Right cardiac atrium (tissue), 5 donors: ENCODE measurements at regions not wholly inside any gene's neighbourhood (a gene's known extent, or its start where the extent isn't known, plus 50 kb on each side); places are given as distances from the start of the nearest gene placed in this dataset.

ENCODE experiments used
- ATAC-seq, 2 donors: fragments of 200-7000 bp; cut with Tn5 transposase; one replicate each; pipeline versions ENCODE4 v1.8.0 to v1.9.1; 2020; ENCODE audit warnings: moderate library complexity in 2 of 2, mild to moderate bottlenecking in 1 of 2
- DNase-seq, 3 donors: peaks; one replicate each; pipeline ENCODE4 v3.0.0-alpha.2; 2020
- H3K27ac ChIP-seq: one replicate; pipeline ENCODE4 v1.5.1; 2013; ENCODE audit warnings: mild to moderate bottlenecking, low read length, control low read depth, moderate library complexity
- H3K27me3 ChIP-seq: one replicate; pipeline ENCODE4 v1.6.1; 2013; ENCODE audit not compliant: control insufficient read depth, insufficient read depth
- H3K4me1 ChIP-seq: one replicate; pipeline ENCODE4 v1.6.1; 2013; ENCODE audit warnings: low read length; ENCODE audit not compliant: control insufficient read depth, insufficient read depth
- H3K4me3 ChIP-seq: one replicate; pipeline ENCODE4 v1.5.1; 2013; ENCODE audit warnings: low read length, control low read depth
- H3K9me3 ChIP-seq: one replicate; pipeline ENCODE4 v1.6.1; 2013; ENCODE audit warnings: low read length; ENCODE audit not compliant: control insufficient read depth
- WGBS: extraction: QIAGEN DNeasy Blood & Tissue Kit; methylation state at CpG from one replicate; pipeline ENCODE4 v1.1.7; 2013; 5-methylcytosine and 5-hydroxymethylcytosine counted together
- intact Hi-C, 4 donors: fragments of 100-400 bp; cut with DNase I; formaldehyde crosslinking; loops; one replicate each; pipeline versions ENCODE4 v1.11.0 to v1.14.0; 2022 to 2023
- donor health status: healthy with polysubstance abuse.
- donor health status: DM: no; HTN: yes; CAD: no.
- donor health status: DM: no; HTN: no; CAD: no.
- donor health status: DM: no; HTN: yes; CAD: no; lungs with severe emphysema.
- donor health status: DM: yes; HTN: yes; CAD: no.

DNA sequence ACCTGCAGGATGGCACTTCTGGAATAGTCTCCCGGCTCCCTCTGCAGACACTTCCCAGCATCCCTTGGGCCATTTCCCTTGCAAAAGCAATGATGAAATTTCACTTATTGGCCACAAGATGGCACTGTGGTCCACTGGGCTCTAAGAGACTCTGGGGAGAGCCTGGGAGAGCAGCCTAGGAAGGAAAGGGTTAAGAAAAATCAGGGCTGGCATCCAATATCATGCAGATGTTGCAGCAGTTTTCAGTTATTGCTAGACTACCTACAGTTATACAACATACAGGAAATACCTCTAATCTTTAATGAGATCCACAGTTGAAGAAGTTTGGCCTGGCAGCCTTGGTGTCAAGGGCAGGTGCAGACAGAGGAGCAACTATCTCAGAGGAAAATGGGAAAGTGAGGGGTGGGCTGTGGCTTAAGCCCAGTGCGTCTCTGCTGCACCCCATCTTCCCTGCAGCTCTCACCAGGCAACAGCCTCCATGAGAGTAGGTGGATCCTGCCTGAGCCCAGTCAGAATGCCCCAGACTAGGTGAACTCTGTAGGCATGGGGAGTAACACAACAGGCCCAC lies 100.2 kb upstream of the PRSS58 start:
- no peaks in the 10 kb centered on the region for H3K4me1 ChIP-seq
- intact Hi-C loops = no loop called here
- no peaks in the 10 kb centered on the region for H3K9me3 ChIP-seq
- ATAC-seq = peak; percentile 59 to 73
- H3K27ac ChIP-seq = no peak overlapping the region
- H3K27me3 ChIP-seq = no peaks in the 10 kb centered on the region
- DNase-seq = no peak
- WGBS = 8% methylated on average over 2 of the region's 2 CpGs
- H3K4me3 ChIP-seq = no peak overlapping the region

DNA sequence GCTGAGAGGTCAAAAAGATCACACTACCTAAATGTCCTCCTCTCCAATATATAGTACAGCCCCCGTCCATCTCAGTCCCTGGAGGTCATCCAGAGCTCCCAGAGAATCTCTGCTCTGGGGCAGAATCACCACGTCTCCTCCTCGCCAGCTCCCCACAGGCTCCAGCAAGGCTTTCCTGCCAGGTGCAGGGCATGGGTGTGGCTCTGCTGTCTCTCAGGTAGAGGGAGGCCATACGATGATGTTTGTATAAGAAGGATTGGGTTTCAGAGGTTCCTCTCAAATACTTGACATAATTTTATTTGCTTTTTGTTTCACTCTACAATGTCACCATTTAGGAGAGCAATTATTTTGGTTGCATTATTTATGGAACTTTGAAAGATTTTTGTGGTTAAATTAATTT lies 98.3 kb upstream of the PRSS58 start:
- intact Hi-C loops = no loop called here
- Histone ChIP-seq H3K27ac (no peak overlapping the region), H3K4me1 (no peaks in the 10 kb centered on the region), H3K9me3 (no peaks in the 10 kb centered on the region), H3K27me3 (no peaks in the 10 kb centered on the region), H3K4me3 (no peak overlapping the region)
- DNase-seq (no peak), ATAC-seq (no peak)
- 42% methylated on average over 4 of the region's 4 CpGs for WGBS

GRCh38 chr7:142355328-142355727 lies 97.5 kb upstream of the PRSS58 start:
- no peaks in the 10 kb centered on the region for H3K4me1 ChIP-seq
- ATAC-seq (no peak), DNase-seq (no peak)
- H3K4me3 ChIP-seq = no peak overlapping the region
- intact Hi-C loops = no loop called here
- H3K27ac ChIP-seq = no peak overlapping the region
- no peaks in the 10 kb centered on the region for H3K9me3 ChIP-seq
- H3K27me3 ChIP-seq = no peaks in the 10 kb centered on the region
- WGBS = 45% methylated on average over 3 of the region's 3 CpGs

DNA sequence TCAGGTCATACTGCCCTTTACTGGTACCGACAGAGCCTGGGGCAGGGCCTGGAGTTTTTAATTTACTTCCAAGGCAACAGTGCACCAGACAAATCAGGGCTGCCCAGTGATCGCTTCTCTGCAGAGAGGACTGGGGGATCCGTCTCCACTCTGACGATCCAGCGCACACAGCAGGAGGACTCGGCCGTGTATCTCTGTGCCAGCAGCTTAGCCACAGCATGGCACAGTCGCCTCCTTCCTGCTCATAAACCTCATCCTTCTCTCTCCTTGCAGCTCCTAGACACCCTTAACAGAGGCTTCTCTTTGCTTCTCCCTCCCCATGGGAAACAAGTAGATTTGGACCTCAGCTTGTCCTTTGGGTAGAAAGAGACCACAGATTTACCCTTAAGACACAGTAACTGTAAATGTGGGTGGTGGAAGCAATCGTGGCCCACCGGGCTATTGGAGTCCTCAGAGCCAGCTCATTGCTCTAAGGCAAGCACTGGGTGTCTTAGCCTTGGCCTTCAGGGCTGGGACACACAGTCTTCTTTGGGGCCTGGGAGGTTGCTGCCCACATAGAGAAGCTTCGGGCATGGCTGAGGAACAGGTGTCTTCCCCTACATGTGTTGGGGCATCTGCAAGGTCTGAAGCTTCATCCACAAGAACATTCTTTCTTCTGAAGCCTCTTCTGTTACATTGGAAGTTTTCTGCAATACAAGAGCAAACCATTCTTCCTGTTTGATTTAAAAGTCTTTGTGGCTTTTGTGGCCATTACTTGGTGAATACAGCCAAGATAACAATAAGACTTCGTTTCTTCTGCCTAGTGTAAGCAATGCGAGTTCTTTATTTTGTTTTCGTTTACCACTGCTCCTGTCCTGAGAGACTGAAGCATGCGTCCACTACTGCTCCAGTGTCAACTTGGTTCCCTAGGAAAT lies 95.5 kb upstream of the PRSS58 start:
- H3K27ac ChIP-seq = no peak overlapping the region
- WGBS = 71% methylated on average over 15 of the region's 15 CpGs
- DNase-seq (no peak), ATAC-seq (no peak)
- H3K27me3 ChIP-seq = no peaks in the 10 kb centered on the region
- no peaks in the 10 kb centered on the region for H3K9me3 ChIP-seq
- intact Hi-C loops = no loop called here
- H3K4me3 ChIP-seq = no peak overlapping the region
- no peaks in the 10 kb centered on the region for H3K4me1 ChIP-seq

- no peaks in the 10 kb centered on the region for H3K4me1 ChIP-seq
- intact Hi-C loops = no loop called here
- no peaks in the 10 kb centered on the region for H3K27me3 ChIP-seq
- no peaks in the 10 kb centered on the region for H3K9me3 ChIP-seq
- WGBS = 57% methylated on average over 9 of the region's 9 CpGs
- DNase-seq (no peak), ATAC-seq (no peak)
- H3K27ac ChIP-seq = no peak overlapping the region
- H3K4me3 ChIP-seq = no peak overlapping the region
Observed at GRCh38 chr7:142352543-142352942, 94.7 kb upstream of the PRSS58 start.

DNA sequence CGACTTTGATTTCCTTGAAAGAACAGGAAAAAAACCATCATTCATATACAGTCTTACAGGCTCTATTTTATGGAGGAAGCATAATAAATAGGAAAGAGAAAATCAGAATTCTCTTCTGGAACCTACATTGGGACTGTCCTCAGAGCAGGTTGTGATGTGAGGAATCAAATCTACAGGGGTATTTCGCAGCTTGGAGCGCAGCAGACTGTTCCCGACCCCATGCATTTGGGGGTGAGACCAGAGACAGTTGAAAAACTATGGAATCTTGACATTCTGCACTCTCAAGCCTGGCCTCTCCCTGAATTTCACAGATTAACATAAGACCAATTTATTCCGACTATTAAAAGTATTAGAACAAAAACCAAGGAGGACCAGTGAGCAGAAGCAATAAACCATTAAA lies 93.3 kb upstream of the PRSS58 start:
- intact Hi-C loops = no loop called here
- WGBS = 83% methylated on average over 5 of the region's 5 CpGs
- no peak for DNase-seq
- Histone ChIP-seq H3K4me1 (no peaks in the 10 kb centered on the region), H3K4me3 (no peak overlapping the region), H3K9me3 (no peaks in the 10 kb centered on the region), H3K27ac (no peak overlapping the region), H3K27me3 (no peaks in the 10 kb centered on the region)
- no peak for ATAC-seq

DNA sequence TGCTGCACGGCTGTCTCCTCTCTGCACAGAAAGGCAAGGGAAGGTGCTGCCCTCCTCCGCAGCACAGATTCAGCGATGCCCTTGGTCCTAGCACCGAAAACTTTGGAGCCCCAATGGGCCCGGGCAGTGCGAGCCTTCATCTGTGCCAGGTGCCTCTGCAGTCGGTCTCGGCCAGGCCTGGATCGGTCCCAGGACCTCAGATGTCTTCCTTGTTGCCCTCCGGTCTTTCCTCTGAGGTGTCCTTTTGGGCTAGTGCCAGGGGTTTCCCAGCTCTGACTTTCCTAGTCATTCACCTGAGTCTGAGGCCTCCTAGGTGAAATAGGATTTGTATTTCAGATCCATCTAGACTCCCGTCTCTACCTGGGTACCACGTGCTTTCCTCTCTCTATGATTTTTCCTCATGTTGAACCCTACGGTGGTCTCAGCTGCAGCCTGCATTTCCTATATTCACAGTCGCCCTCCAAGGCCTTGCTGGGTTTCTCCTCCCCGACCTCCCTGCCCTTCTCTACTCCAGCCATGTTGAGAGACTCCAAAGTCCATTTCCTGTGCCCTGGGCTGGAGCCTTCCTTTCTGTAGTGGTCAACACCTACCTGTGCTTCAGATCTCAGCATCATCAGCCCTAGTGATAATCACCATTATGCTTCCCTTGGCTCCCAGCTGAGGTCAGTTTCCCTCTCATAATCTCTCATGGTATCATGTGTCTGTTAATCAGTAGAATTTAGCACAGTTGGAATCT lies 92.0 kb upstream of the PRSS58 start:
- intact Hi-C loops = no loop called here
- Histone ChIP-seq H3K9me3 (no peaks in the 10 kb centered on the region), H3K27me3 (no peaks in the 10 kb centered on the region), H3K4me3 (no peak overlapping the region), H3K4me1 (no peaks in the 10 kb centered on the region), H3K27ac (no peak overlapping the region)
- DNase-seq = no peak
- WGBS = 82% methylated on average over 15 of the region's 15 CpGs
- ATAC-seq = no peak

DNA sequence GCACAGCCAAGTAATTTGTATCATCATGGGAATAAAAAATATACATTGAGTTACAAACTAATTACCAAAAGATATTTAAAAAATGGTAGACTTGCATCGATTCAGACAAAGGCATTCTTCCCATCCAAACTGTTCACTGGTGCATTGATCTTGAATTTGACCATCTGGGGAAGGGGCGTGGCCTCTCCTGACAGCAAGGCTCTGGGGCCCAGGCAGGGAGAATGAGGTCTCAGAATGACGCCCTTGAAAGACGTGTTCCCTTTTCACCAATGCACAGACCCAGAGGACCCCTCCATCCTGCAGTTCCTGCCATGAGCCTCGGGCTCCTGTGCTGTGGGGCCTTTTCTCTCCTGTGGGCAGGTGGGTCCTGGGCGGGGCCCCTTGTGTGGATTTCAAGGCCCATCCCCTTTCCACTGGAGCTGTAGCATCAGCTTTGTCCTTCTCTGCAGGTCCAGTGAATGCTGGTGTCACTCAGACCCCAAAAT lies 91.1 kb upstream of the PRSS58 start:
- Histone ChIP-seq H3K4me3 (no peak overlapping the region), H3K9me3 (no peaks in the 10 kb centered on the region), H3K27me3 (no peaks in the 10 kb centered on the region), H3K4me1 (no peaks in the 10 kb centered on the region), H3K27ac (no peak overlapping the region)
- ATAC-seq (no peak), DNase-seq (no peak)
- WGBS = 82% methylated on average over 5 of the region's 6 CpGs
- intact Hi-C loops = no loop called here

- 59% methylated on average over 3 of the region's 3 CpGs for WGBS
- ATAC-seq (no peak), DNase-seq (no peak)
- Histone ChIP-seq H3K27ac (no peak overlapping the region), H3K4me3 (no peak overlapping the region), H3K4me1 (no peaks in the 10 kb centered on the region), H3K27me3 (no peaks in the 10 kb centered on the region), H3K9me3 (no peaks in the 10 kb centered on the region)
- intact Hi-C loops = no loop called here
Observed at GRCh38 chr7:142348100-142348499, 90.2 kb upstream of the PRSS58 start.

DNA sequence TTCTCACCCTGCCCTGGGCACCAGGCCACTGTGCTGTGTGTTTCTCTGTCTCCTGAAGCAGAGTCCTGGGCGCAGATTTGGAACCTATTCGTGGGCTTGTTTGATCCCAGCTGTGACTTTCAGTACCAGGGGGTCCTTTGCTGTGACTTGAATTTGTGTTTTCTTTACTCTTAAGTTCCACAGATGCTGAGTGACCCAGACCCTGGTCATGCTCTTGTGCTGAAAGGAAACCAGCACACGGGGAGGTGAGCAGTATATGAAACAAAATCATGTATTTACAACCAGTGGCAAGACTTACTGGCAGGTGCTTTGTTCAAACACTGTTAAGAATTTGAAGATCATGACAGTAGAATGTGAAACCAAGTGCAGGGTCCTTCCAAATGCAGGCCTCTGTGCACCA lies 89.2 kb upstream of the PRSS58 start:
- DNase-seq (no peak), ATAC-seq (no peak)
- Histone ChIP-seq H3K4me3 (no peak overlapping the region), H3K4me1 (no peaks in the 10 kb centered on the region), H3K27me3 (no peaks in the 10 kb centered on the region), H3K27ac (no peak overlapping the region), H3K9me3 (no peaks in the 10 kb centered on the region)
- intact Hi-C loops = no loop called here
- 54% methylated on average over 3 of the region's 3 CpGs for WGBS

DNA sequence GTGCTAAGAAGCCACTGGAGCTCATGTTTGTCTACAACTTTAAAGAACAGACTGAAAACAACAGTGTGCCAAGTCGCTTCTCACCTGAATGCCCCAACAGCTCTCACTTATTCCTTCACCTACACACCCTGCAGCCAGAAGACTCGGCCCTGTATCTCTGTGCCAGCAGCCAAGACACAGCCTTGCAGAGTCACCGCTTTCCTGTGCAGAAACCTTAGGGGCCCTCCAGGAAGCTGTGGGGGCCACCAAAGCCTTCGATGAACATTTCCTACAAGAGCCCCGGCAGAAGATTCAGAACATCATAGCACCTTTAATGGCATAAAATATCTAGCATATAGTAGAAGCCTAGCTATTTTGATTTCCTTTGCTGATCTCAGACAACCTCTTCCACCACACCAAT lies 88.0 kb upstream of the PRSS58 start:
- ATAC-seq (no peak), DNase-seq (no peak)
- H3K4me1 ChIP-seq = no peaks in the 10 kb centered on the region
- H3K27ac ChIP-seq = no peak overlapping the region
- H3K4me3 ChIP-seq = no peak overlapping the region
- 68% methylated on average over 5 of the region's 5 CpGs for WGBS
- H3K27me3 ChIP-seq = no peaks in the 10 kb centered on the region
- intact Hi-C loops = loop anchor here in 2 of 4 donors (2.0 kb wide), 1 partner anchor 37 kb away; no protein-coding TSS in a partner anchor
- no peaks in the 10 kb centered on the region for H3K9me3 ChIP-seq
